ENCODE measurements at regions not wholly inside any gene's neighbourhood (a gene's known extent, or its start where the extent isn't known, plus 50 kb on each side); places are given as distances from the start of the nearest gene placed in this dataset.
A peak's percentile ranks its signal among the peaks of the same experiment; 100 is the strongest.

DNA sequence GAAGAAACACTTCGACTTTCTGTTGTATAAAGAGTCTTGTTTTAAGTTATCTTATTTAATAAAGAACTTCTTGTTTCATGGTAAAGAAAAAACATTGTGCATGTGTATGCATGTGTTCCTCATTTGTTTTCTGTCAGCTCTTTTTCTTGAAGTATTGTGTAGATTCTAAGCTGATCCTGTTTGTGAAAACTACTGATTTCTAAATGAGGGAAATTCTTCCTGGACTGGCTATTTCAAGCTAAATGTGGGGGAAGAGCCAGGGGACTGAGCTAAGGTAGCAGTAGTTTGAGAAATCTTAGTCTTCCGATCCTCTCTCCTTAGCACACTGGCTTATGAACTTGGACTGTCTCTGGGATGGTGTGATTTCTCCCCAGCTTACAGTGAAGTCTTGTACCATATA, 56.4 kb upstream of the RBMS1 start:
- no peaks in the 10 kb centered on the region for H3K27me3 Mint-ChIP-seq
- H3K4me3 Mint-ChIP-seq: no peak overlapping the region
- peak overlapping the region; percentile 10 for H3K27ac Mint-ChIP-seq
- peaks cover 18% of the 10 kb centered on the region for H3K4me1 Mint-ChIP-seq (ENCODE audit: low read depth)
- intact Hi-C loops (cut with micrococcal nuclease): loop anchor here (5.0 kb wide), 1 partner anchor 367 kb away; no protein-coding TSS in a partner anchor
- no peaks in the 10 kb centered on the region for H3K36me3 Mint-ChIP-seq (ENCODE audit: low read depth)
- H3K9me3 Mint-ChIP-seq: no peaks in the 10 kb centered on the region

DNA sequence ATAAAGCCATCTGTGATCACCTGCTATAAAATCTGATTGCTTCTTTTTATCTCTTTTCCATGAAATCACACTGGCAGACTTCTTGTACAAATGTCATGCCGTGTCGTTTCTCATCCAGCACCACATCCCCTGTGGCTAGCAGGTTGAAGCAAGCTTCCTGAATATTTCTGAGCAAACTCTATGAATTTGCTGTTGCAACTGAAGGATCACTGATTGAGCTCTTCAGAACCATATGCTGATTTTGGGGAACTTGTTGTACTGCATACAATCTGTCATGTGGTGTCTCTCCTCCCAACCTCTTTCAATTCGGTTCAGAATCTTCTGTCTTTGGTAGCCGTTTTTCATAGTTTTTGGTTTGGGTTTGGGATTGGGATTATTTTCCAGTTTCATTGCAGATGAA, 57.7 kb upstream of the RBMS1 start:
- H3K4me3 Mint-ChIP-seq: peak overlapping the region; percentile 66
- H3K9me3 Mint-ChIP-seq: no peaks in the 10 kb centered on the region
- H3K27ac Mint-ChIP-seq: peak overlapping the region; percentile 77
- H3K4me1 Mint-ChIP-seq (ENCODE audit: low read depth): peaks cover 25% of the 10 kb centered on the region
- no peaks in the 10 kb centered on the region for H3K36me3 Mint-ChIP-seq (ENCODE audit: low read depth)
- intact Hi-C loops (cut with micrococcal nuclease): loop anchor here (5.0 kb wide), 1 partner anchor 366 kb away; no protein-coding TSS in a partner anchor
- no peaks in the 10 kb centered on the region for H3K27me3 Mint-ChIP-seq

DNA sequence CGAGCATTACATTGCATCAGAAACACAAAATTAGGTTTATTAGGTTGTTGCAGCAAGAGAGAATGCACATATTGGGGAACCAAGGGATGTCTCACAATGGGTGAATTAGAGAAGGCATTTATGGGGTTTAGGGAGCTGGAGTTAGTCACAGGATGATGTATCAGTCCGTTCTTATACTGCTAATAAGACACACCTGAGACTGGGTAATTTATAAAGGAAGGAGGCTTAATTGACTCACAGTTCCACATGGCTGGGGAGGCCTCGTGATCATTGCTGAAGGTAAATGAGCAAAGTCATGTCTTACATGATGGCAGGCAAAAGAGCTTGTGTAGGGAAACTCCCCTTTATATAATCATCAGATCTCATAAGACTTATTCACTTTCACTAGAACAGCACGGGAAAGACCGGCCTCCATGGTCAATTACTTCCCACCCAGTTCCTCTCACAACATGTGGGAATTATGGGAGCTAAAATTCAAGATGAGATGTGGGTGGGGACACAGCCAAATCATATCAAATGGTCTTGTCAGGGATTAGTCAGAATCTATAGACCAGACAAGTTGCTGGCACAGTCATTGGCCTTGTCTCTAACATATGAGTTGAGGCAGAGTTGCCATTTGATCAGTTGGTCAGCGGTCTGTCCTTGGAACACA, 61.9 kb upstream of the RBMS1 start:
- Mint-ChIP-seq H3K27ac (no peak overlapping the region), H3K27me3 (no peaks in the 10 kb centered on the region), H3K4me3 (no peak overlapping the region), H3K36me3 (ENCODE audit: low read depth) (no peaks in the 10 kb centered on the region), H3K9me3 (no peaks in the 10 kb centered on the region), H3K4me1 (ENCODE audit: low read depth) (peaks cover 26% of the 10 kb centered on the region)
- intact Hi-C loops (cut with micrococcal nuclease): no loop called here

DNA sequence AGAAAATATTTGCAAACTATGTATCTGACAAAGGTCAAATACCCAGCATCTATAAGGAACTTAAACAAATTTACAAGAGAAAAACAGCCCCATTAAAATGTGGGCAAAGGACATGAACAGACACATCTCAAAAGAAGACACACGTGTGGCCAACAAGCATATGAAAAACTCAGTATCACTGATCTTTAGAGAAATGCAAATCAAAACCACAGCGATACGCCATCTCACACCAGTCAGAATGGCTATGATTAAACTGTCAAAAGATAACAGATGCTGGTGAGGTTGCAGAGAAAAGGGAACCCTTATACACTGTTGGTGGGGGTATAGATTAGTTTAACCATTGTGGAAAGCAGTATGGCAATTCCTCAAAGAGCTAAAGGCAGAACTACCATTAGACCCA, 64.3 kb upstream of the RBMS1 start:
- no peak overlapping the region for H3K4me3 Mint-ChIP-seq
- no peaks in the 10 kb centered on the region for H3K9me3 Mint-ChIP-seq
- H3K27ac Mint-ChIP-seq: no peak overlapping the region
- no peaks in the 10 kb centered on the region for H3K27me3 Mint-ChIP-seq
- no peaks in the 10 kb centered on the region for H3K36me3 Mint-ChIP-seq (ENCODE audit: low read depth)
- H3K4me1 Mint-ChIP-seq (ENCODE audit: low read depth): peaks cover 26% of the 10 kb centered on the region
- intact Hi-C loops (cut with micrococcal nuclease): no loop called here

DNA sequence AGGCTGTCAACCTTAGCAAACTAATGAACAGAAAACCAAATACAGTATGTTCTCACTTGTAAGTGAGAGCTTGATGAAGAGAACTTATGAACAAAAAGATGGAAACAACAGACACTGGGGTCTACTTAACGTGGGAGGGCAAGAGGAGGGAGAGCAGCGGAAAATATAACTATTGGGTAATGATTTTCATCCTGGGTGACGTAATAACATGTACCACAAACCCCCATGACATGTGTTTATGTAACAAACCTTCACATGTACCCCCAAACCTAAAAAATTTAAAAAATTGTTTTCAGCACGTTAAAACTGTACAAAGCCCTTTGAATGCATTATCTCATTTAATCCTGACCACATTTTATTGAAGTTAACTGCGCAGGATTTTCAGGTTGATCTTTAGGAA, 64.9 kb upstream of the RBMS1 start:
- H3K9me3 Mint-ChIP-seq: no peaks in the 10 kb centered on the region
- no peak overlapping the region for H3K27ac Mint-ChIP-seq
- intact Hi-C loops (cut with micrococcal nuclease): no loop called here
- peaks cover 26% of the 10 kb centered on the region for H3K4me1 Mint-ChIP-seq (ENCODE audit: low read depth)
- H3K27me3 Mint-ChIP-seq: no peaks in the 10 kb centered on the region
- no peaks in the 10 kb centered on the region for H3K36me3 Mint-ChIP-seq (ENCODE audit: low read depth)
- H3K4me3 Mint-ChIP-seq: no peak overlapping the region

DNA sequence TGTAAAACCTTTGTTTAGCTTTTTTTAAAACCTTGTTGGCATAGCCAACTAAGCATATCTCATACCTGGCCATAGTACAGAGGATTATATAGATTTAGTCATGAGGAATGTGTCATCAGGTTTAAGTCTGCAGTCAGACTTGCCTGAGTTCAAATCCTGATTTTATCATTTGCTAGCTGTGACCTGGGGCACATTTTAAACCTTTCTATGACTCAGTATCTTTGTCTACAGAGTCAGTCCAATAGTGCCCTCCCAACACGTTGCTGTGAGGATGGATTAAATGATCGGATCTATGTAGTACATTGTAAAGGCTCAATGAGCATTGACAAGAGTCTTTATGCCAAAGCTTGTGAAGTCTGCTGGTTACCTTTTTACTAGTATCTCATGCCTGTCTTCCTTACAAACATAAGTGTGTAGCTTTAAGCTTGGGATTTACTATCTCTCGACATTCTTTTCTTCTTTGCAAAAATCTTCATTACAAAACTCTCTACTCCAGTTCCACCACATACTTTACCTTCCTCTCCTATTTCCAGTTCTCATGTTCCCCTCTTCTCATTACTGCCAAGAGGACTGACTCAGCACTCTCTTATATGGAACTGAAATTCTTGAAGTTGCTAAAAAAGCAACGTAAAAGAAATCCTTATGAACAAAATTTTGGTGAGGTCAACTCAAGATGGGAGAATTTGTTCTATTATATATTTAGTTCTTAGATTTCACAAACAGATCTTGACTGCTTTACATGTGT, 68.1 kb upstream of the RBMS1 start:
- Mint-ChIP-seq H3K4me1 (ENCODE audit: low read depth) (peaks cover 37% of the 10 kb centered on the region), H3K9me3 (no peaks in the 10 kb centered on the region), H3K36me3 (ENCODE audit: low read depth) (no peaks in the 10 kb centered on the region), H3K27ac (peak overlapping the region; percentile 52), H3K4me3 (no peak overlapping the region), H3K27me3 (no peaks in the 10 kb centered on the region)
- intact Hi-C loops (cut with micrococcal nuclease): no loop called here

DNA sequence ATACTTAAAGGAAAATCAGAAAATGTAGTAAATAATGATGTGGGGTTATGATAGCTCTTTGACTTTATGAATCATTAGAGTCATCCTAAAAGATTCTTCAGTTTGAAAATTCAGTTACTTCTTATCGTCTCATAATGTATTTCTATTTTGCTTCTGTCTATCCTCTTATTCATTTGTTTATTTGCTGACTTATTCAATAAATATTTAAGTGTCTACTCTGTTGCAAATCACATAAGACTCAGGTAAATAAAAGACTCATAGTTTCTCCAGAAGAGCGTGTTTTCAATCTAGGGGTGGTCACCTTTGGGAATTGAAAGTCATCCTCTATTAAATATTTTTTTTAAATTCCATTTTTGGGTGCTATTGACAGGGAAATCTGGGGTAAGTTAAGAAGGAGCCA, 69.1 kb upstream of the RBMS1 start:
- Mint-ChIP-seq H3K27me3 (no peaks in the 10 kb centered on the region), H3K4me1 (ENCODE audit: low read depth) (peaks cover 40% of the 10 kb centered on the region), H3K9me3 (no peaks in the 10 kb centered on the region), H3K4me3 (no peak overlapping the region), H3K27ac (peak overlapping the region; percentile 52), H3K36me3 (ENCODE audit: low read depth) (no peaks in the 10 kb centered on the region)
- intact Hi-C loops (cut with micrococcal nuclease): no loop called here

DNA sequence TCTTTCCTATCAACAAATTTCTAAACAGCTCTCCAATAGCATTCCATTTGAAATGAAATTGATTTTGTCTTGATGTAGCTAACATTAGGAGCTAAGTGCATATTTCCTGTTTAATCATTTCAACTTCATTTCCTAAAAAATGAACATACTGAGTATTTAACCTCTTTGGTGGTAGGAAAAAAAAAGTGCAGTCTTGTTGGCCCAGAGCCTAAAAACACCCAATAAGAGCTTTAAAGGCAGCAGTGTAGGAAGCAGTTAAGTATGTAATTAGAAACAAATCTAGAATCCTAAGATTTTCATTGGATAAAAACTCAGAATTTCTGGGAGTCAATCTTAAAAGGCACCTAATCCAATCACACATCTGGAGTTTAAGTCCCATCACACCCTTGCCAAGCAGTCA, 71.0 kb upstream of the RBMS1 start:
- Mint-ChIP-seq H3K27me3 (no peaks in the 10 kb centered on the region), H3K27ac (peak overlapping the region; percentile 17), H3K4me1 (ENCODE audit: low read depth) (peaks cover 56% of the 10 kb centered on the region), H3K9me3 (peaks cover 9% of the 10 kb centered on the region), H3K36me3 (ENCODE audit: low read depth) (no peaks in the 10 kb centered on the region), H3K4me3 (no peak overlapping the region)
- intact Hi-C loops (cut with micrococcal nuclease): no loop called here

DNA sequence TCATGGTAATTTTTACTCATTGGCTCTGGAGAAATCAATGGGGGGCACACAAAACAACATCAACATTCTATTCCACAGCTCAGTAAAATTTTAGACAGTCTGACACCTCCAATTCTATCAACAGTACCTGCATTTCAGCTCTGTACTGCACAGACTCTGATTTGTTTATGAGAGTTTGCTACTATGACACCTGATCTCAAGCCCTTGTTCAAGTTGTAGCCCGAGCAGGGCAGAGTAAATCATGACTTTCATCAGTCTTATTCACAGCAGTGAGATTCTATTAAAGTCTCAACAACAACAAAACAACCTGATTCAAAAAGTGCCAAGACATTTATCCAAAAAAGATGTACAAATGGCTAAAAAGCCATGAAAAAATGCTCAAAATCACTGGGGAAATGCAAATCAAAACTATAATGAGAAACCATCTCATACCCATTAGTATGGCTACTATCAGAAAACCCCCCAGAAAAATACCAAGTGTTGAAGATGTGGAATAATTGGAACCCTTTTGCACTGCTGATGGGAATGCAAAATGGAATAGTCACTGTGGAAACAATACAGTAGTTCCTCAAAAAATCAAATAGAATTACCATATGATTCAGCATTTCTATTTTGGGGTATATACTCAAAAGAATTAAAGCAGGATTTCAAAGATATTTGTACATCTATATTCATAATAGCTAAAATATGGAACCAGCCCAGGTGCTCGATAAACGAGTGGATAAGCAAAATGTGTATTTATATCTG, 71.7 kb upstream of the RBMS1 start:
- H3K4me3 Mint-ChIP-seq: no peak overlapping the region
- peaks cover 63% of the 10 kb centered on the region for H3K4me1 Mint-ChIP-seq (ENCODE audit: low read depth)
- no peaks in the 10 kb centered on the region for H3K36me3 Mint-ChIP-seq (ENCODE audit: low read depth)
- H3K27me3 Mint-ChIP-seq: no peaks in the 10 kb centered on the region
- peaks cover 9% of the 10 kb centered on the region for H3K9me3 Mint-ChIP-seq
- peak overlapping the region; percentile 70 for H3K27ac Mint-ChIP-seq
- intact Hi-C loops (cut with micrococcal nuclease): no loop called here

DNA sequence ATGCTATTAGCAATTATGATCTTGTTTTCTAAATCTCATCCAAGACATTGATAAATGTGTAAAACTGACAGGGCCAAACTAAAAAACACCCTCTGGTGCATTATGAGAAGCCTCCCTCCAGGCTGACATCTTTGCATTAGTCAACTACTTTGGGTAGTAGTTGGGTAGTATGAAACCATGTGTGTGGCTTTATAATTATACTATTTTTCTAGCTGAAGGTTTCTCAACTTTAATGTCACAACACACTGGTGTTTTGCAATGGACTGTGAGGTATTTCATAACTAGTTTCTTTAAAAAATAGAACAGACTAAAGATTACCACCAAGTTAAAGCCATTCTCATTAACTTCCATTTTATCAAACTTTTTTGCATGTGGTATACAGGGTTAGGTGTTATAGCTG, 73.1 kb upstream of the RBMS1 start:
- intact Hi-C loops (cut with micrococcal nuclease): no loop called here
- Mint-ChIP-seq H3K27ac (no peak overlapping the region), H3K9me3 (peaks cover 9% of the 10 kb centered on the region), H3K27me3 (no peaks in the 10 kb centered on the region), H3K4me3 (no peak overlapping the region), H3K4me1 (ENCODE audit: low read depth) (peaks cover 72% of the 10 kb centered on the region), H3K36me3 (ENCODE audit: low read depth) (no peaks in the 10 kb centered on the region)

DNA sequence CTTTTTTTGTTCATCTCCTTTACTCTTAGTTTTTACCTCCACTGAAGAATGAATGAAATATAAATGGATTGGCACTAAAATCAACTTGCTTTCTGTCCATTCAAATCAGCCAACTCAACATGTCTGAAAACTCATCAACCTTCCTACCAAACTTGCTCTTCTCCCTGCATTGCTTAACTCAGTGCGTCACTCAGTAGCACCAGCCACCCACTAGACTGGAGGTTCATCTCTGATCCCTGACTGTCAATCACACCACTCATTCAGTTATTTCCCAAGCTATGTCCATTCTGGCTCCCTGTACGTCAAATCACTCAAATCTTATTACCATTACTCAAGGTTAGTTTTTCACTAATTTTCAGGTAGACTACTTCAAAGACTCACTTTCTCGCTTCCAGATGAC, 75.2 kb upstream of the RBMS1 start:
- peaks cover 73% of the 10 kb centered on the region for H3K4me1 Mint-ChIP-seq (ENCODE audit: low read depth)
- intact Hi-C loops (cut with micrococcal nuclease): no loop called here
- H3K27ac Mint-ChIP-seq: peak overlapping the region; percentile 87
- no peak overlapping the region for H3K4me3 Mint-ChIP-seq
- no peaks in the 10 kb centered on the region for H3K36me3 Mint-ChIP-seq (ENCODE audit: low read depth)
- peaks cover 9% of the 10 kb centered on the region for H3K9me3 Mint-ChIP-seq
- H3K27me3 Mint-ChIP-seq: no peaks in the 10 kb centered on the region

DNA sequence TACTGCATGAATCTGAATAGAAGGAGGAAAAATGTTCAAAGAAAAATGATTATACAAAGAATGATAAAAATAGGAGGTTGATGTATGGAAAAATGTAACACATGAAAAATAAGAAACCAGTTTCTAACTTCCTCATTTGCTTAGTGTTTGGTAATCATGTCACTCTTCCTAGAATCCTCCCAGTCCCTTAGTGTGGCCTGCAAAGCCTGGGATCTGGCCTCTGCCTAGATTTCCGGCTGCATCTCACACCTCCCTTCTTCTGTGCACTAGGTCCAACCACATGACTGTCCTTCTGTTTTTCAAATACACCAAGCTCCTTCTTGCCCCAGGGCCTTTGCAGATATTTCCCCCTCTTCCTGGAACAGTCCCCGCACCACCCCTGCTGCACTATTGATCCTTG, 76.8 kb upstream of the RBMS1 start:
- Mint-ChIP-seq H3K9me3 (peaks cover 9% of the 10 kb centered on the region), H3K27ac (peak overlapping the region; percentile 87), H3K4me3 (no peak overlapping the region), H3K27me3 (no peaks in the 10 kb centered on the region), H3K4me1 (ENCODE audit: low read depth) (peaks cover 61% of the 10 kb centered on the region), H3K36me3 (ENCODE audit: low read depth) (no peaks in the 10 kb centered on the region)
- intact Hi-C loops (cut with micrococcal nuclease): no loop called here

DNA sequence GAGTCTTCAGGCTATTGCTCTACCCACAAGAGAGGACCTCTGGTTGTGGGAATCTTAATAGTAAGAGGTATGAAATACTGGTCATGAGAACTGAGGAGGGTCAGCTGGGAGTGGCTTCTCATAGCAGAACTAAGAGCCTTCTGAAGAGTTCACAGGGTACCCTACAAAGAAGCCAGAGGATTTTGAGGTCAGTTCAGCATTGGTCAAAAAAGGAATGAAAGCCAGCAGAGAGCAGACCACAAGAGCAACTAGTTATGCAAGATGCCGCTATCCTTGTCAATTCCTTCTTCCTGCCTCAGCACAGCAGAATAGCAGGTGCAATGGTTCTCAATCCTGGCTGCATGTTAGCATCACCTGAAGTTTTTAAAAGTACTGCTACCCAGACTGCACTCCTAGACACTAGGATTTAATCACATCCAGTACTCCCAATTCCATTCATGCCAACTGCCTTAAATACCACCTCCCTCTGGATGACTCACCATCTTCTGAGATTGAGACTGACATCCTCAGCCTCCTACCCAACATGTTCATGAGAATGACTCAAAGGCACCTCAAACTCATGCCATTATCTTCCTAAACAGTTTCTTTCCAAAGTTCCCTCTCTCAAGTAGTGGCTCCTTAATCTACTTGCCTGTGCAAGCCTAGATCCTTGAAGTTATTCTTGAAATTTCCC, 81.0 kb upstream of the RBMS1 start:
- no peak overlapping the region for H3K4me3 Mint-ChIP-seq
- intact Hi-C loops (cut with micrococcal nuclease): no loop called here
- H3K36me3 Mint-ChIP-seq (ENCODE audit: low read depth): no peaks in the 10 kb centered on the region
- H3K9me3 Mint-ChIP-seq: no peaks in the 10 kb centered on the region
- no peaks in the 10 kb centered on the region for H3K27me3 Mint-ChIP-seq
- no peak overlapping the region for H3K27ac Mint-ChIP-seq
- H3K4me1 Mint-ChIP-seq (ENCODE audit: low read depth): peaks cover 27% of the 10 kb centered on the region

DNA sequence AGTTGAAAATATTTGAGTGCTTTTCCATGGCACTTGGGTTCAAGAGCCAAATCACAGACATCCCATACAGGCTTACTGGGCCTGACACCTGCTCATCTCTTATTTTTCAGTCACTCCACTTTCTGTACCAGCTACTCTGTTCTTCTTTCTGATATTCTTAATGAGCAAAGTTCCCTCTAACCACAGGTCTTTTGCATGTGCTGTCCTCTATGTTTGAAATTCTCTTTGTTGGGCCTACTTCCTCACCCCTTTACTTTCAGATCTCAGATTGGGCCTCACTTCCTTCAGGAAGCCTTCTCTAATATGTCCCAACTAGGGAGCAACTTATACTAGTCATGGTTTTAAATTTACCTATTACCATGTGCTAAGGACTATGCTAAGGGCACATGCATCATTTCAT, 81.8 kb upstream of the RBMS1 start:
- H3K27me3 Mint-ChIP-seq: no peaks in the 10 kb centered on the region
- no peak overlapping the region for H3K27ac Mint-ChIP-seq
- no peaks in the 10 kb centered on the region for H3K36me3 Mint-ChIP-seq (ENCODE audit: low read depth)
- intact Hi-C loops (cut with micrococcal nuclease): no loop called here
- H3K4me1 Mint-ChIP-seq (ENCODE audit: low read depth): peaks cover 19% of the 10 kb centered on the region
- H3K9me3 Mint-ChIP-seq: no peaks in the 10 kb centered on the region
- no peak overlapping the region for H3K4me3 Mint-ChIP-seq

Data from dendritic cell treated with granulocyte-macrophage colony-stimulating factor and Interleukin-4, amounts not matched to agents 40 ng/mL and 50 ng/mL, for 4 days (primary cell).